Pancreas (tissue), 10 donors: ENCODE measurements at regions not wholly inside any gene's neighbourhood (a gene's known extent, or its start where the extent isn't known, plus 50 kb on each side); places are given as distances from the start of the nearest gene placed in this dataset.

Source experiments
- ATAC-seq, 4 donors: fragments of 200-7000 bp; cut with Tn5 transposase; one replicate each; pipeline versions ENCODE4 v1.8.0 to v1.9.1; 2020; ENCODE audit warnings: mild to moderate bottlenecking in 4 of 4, moderate library complexity in 4 of 4
- DNase-seq, 6 donors: peaks; one replicate each; pipeline ENCODE4 v3.0.0-alpha.2; 2020
- FAIRE-seq: peaks from 2 replicates; lab custom pipeline; 2012; peaks lifted over from hg19 to GRCh38; lab: Jason Lieb, UNC
- H3K27ac ChIP-seq, 4 donors: fragments of 200-600 bp; sonication (generic); 1 replicate in 3 of 4; 2 replicates in 1 of 4; pipeline versions ENCODE4 v1.5.0 to v1.8.0; 2020
- H3K27me3 ChIP-seq, 4 donors: fragments of 200-600 bp; one replicate each; pipeline ENCODE4 v1.8.0; 2021
- H3K36me3 ChIP-seq, 3 donors: fragments of 200-600 bp; sonication (generic) in 1 of 3; one replicate each; pipeline versions ENCODE4 v1.5.0 to v1.8.0; 2020 to 2021
- H3K4me1 ChIP-seq, 3 donors: fragments of 200-600 bp; one replicate each; pipeline ENCODE4 v1.8.0; 2021
- H3K4me3 ChIP-seq, 4 donors: fragments of 200-600 bp; sonication (generic) in 2 of 4; one replicate each; pipeline versions ENCODE4 v1.5.0 to v1.8.0; 2020 to 2021
- H3K9me3 ChIP-seq, 4 donors: fragments of 200-600 bp; one replicate each; pipeline ENCODE4 v1.8.0; 2021
- WGBS, 2 donors: extraction: QIAGEN DNeasy Blood & Tissue Kit; methylation state at CpG; one replicate each; pipeline ENCODE4 v1.1.7; 2013; 5-methylcytosine and 5-hydroxymethylcytosine counted together
- intact Hi-C, 3 donors: fragments of 100-400 bp; cut with DNase I; formaldehyde crosslinking; loops; one replicate each; pipeline versions ENCODE4 v1.11.1 to v1.14.2; 2022
- TF ChIP-seq, protein P1 (sequence below), 4 donors: fragments of 200-600 bp; sonication (generic) in 3 of 4; IDR thresholded peaks; one replicate each; pipeline versions ENCODE4 v1.5.0 to v1.8.0; 2021; ENCODE audit warnings: antibody characterized with exemption in 4 of 4
- donor health status: healthy with polysubstance abuse.
- donor health status: DM: no; HTN: no; CAD: no; lungs with moderate emphysema.
- donor health status: DM: no; HTN: no; CAD: no.
- donor health status: control.
- donor health status: control.
- donor health status: Bipolar disorder and iron deficiency.
- donor health status: DM: yes; HTN: yes; CAD: no.
- donor health status: DM: no; HTN: no; CAD: no.
- donor health status: DM: no; HTN: no; CAD: no.
- donor health status: DM: yes; HTN: yes; CAD: no.

- ATAC-seq (no peak), DNase-seq (no peak), FAIRE-seq (no peak)
- no peak overlapping the region for H3K27ac ChIP-seq
- H3K27me3 ChIP-seq = no peaks in the 10 kb centered on the region
- H3K9me3 ChIP-seq = no peaks in the 10 kb centered on the region
- peaks cover 0 to 5% (median 0%) of the 10 kb centered on the region in 3 donors for H3K4me1 ChIP-seq
- H3K36me3 ChIP-seq = no peaks in the 10 kb centered on the region
- 71 to 76% methylated on average over 2 of the region's 2 CpGs for WGBS, 2 donors
- TF ChIP-seq, protein P1, sequence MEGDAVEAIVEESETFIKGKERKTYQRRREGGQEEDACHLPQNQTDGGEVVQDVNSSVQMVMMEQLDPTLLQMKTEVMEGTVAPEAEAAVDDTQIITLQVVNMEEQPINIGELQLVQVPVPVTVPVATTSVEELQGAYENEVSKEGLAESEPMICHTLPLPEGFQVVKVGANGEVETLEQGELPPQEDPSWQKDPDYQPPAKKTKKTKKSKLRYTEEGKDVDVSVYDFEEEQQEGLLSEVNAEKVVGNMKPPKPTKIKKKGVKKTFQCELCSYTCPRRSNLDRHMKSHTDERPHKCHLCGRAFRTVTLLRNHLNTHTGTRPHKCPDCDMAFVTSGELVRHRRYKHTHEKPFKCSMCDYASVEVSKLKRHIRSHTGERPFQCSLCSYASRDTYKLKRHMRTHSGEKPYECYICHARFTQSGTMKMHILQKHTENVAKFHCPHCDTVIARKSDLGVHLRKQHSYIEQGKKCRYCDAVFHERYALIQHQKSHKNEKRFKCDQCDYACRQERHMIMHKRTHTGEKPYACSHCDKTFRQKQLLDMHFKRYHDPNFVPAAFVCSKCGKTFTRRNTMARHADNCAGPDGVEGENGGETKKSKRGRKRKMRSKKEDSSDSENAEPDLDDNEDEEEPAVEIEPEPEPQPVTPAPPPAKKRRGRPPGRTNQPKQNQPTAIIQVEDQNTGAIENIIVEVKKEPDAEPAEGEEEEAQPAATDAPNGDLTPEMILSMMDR (IDR thresholded peaks at IDR 0.05) = no peak
- intact Hi-C loops = loop anchor here in 2 of 3 donors (5.0 to 10.0 kb wide), 2 partner anchors 281 to 308 kb away; no protein-coding TSS in a partner anchor
- H3K4me3 ChIP-seq = no peak overlapping the region
Measured at GRCh38 chr1:94335447-94335846, 82.7 kb upstream of the ABCD3 start.

DNA sequence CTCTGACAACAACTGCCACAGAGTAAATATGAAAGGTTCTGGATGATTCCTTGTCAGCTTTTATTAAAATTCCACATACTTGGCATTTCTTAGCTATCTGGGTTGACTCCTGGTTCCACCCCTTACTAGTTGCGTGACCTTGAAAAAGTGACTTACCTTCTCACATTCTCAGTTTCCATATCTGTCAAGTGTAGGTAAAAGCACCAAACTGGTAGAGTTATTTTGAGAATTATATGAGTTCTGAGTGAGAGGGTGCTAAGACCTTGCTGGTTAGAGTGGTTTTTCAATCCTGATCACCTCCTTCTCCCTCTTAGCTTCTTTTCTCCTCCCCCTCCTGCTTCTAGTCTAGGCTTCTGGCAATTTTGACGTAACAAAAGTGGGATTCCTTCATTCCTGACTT lies 83.4 kb upstream of the ABCD3 start:
- Histone ChIP-seq H3K27me3 (no peaks in the 10 kb centered on the region), H3K4me3 (no peak overlapping the region), H3K27ac (no peak overlapping the region), H3K4me1 (peaks cover 0 to 5% (median 0%) of the 10 kb centered on the region in 3 donors), H3K36me3 (no peaks in the 10 kb centered on the region), H3K9me3 (no peaks in the 10 kb centered on the region)
- intact Hi-C loops = loop anchor here (5.0 to 10.0 kb wide), 4 partner anchors 272 to 307 kb away; no protein-coding TSS in a partner anchor
- TF ChIP-seq, protein P1 (IDR thresholded peaks at IDR 0.05) = no peak
- no peak for FAIRE-seq
- WGBS, 2 donors = 88 to 89% methylated on average over 2 of the region's 2 CpGs
- no peak for DNase-seq
- ATAC-seq = no peak

DNA sequence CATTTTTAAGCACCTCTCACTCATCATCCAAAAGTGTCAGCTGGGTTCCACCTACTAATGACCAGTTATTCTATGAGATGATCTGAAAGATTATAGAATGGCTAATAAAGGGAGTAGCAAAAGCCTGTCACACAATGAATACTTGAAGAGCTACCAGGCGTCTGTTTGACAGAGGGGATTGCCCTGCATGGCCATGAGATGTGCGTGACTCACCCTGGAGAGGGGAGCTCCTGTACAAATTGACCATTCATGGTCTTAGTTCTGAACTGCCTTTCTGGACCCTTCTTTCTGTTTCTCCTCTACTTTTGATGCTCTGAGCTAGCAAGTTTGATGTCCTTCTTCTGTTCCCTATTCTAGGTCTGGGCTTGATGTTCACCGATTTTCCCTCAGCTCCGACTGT lies 85.2 kb upstream of the ABCD3 start:
- TF ChIP-seq, protein P1 (IDR thresholded peaks at IDR 0.05) = no peak
- FAIRE-seq (no peak), ATAC-seq (no peak), DNase-seq (no peak)
- H3K4me3 ChIP-seq = no peak overlapping the region
- peaks cover 0 to 5% (median 0%) of the 10 kb centered on the region in 3 donors for H3K4me1 ChIP-seq
- intact Hi-C loops = loop anchor here (5.0 to 10.0 kb wide), 3 partner anchors 271 to 291 kb away; no protein-coding TSS in a partner anchor
- 47 to 63% methylated on average over 4 of the region's 4 CpGs for WGBS, 2 donors
- H3K27ac ChIP-seq = no peak overlapping the region
- no peaks in the 10 kb centered on the region for H3K36me3 ChIP-seq
- H3K9me3 ChIP-seq = no peaks in the 10 kb centered on the region
- H3K27me3 ChIP-seq = no peaks in the 10 kb centered on the region

- FAIRE-seq (no peak), ATAC-seq (no peak), DNase-seq (no peak)
- intact Hi-C loops = loop anchor here (5.0 to 10.0 kb wide), 3 partner anchors 270 to 290 kb away; no protein-coding TSS in a partner anchor
- Histone ChIP-seq H3K36me3 (no peaks in the 10 kb centered on the region), H3K27ac (no peak overlapping the region), H3K4me1 (peaks cover 0 to 5% (median 0%) of the 10 kb centered on the region in 3 donors), H3K27me3 (no peaks in the 10 kb centered on the region), H3K9me3 (no peaks in the 10 kb centered on the region), H3K4me3 (no peak overlapping the region)
- TF ChIP-seq, protein P1 (IDR thresholded peaks at IDR 0.05) = no peak
Measured at GRCh38 chr1:94332516-94332915, 85.7 kb upstream of the ABCD3 start.

DNA sequence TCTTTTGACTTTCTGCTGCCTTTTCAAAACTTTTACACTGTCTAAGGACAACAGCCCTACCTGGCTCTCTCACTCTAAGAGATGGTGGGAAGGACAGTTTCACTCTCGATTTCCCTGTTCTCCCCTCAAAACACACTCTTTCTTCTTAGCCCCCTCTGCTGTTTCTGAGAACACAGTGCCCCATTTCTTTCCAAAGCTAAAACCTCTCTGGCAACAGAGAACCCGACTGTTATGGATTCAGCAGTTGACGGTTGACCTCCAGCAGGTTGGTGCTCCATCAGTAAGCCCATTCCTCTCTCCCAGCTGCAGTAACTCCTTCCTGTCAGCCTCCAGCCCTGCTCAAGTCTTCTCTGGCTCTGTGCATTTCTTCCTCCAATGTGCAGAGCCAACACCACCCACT lies 88.2 kb upstream of the ABCD3 start:
- TF ChIP-seq, protein P1 (IDR thresholded peaks at IDR 0.05) = no peak
- H3K4me3 ChIP-seq = no peak overlapping the region
- DNase-seq (no peak), FAIRE-seq (no peak), ATAC-seq (peak in 3 of 4 donors; percentile 29 to 36 (median 36))
- H3K4me1 ChIP-seq = peaks cover 0 to 23% (median 18%) of the 10 kb centered on the region in 3 donors
- H3K27ac ChIP-seq = no peak overlapping the region
- no peaks in the 10 kb centered on the region for H3K9me3 ChIP-seq
- no peaks in the 10 kb centered on the region for H3K27me3 ChIP-seq
- 7 to 15% methylated on average over 3 of the region's 3 CpGs for WGBS, 2 donors
- intact Hi-C loops = loop anchor here (5.0 to 10.0 kb wide), 4 partner anchors 95 to 288 kb away; partner anchors contain the start of gene ARHGAP29 (in 1 of the 3)
- no peaks in the 10 kb centered on the region for H3K36me3 ChIP-seq
